ENCODE measurements at regions not wholly inside any gene's neighbourhood (a gene's known extent, or its start where the extent isn't known, plus 50 kb on each side); places are given as distances from the start of the nearest gene placed in this dataset.

GRCh38 chr21:38123626-38124025 lies 133.2 kb upstream of the KCNJ15 start:
- no peak for TF ChIP-seq CTCF (IDR thresholded peaks at IDR 0.05)
- no peak for TF ChIP-seq POLR2A (IDR thresholded peaks at IDR 0.05)
- TF ChIP-seq POLR2AphosphoS5 (IDR thresholded peaks at IDR 0.05): no peak
